ENCODE measurements at regions not wholly inside any gene's neighbourhood (a gene's known extent, or its start where the extent isn't known, plus 50 kb on each side); places are given as distances from the start of the nearest gene placed in this dataset.

- DNase-seq (ENCODE audit: low read depth), result peak; percentile 58
These were observed 611.1 kb downstream of the TBC1D4 start for GRCh38 chr13:74870865-74871264.

GRCh38 chr13:74869846-74870245 is 612.1 kb downstream of the TBC1D4 start:
- peak; percentile 71 for DNase-seq (ENCODE audit: low read depth)

GRCh38 chr13:74868049-74868448 is 613.9 kb downstream of the TBC1D4 start:
- peak; percentile 48 for DNase-seq (ENCODE audit: low read depth)

- DNase-seq (ENCODE audit: low read depth), result peak; percentile 76
These were observed 614.5 kb downstream of the TBC1D4 start for GRCh38 chr13:74867460-74867859.

GRCh38 chr13:74866101-74866500 is 615.9 kb downstream of the TBC1D4 start:
- no peak for DNase-seq (ENCODE audit: low read depth)

- DNase-seq (ENCODE audit: low read depth), result no peak
These were observed 616.3 kb downstream of the TBC1D4 start for GRCh38 chr13:74865656-74866055.

- no peak for DNase-seq (ENCODE audit: low read depth)
These were observed 621.2 kb downstream of the TBC1D4 start for GRCh38 chr13:74860789-74861188.

GRCh38 chr13:74850893-74851292 is 631.1 kb downstream of the TBC1D4 start:
- DNase-seq (ENCODE audit: low read depth), result no peak

- DNase-seq (ENCODE audit: low read depth), result no peak
These were observed 634.0 kb downstream of the TBC1D4 start for GRCh38 chr13:74847966-74848365.

GRCh38 chr13:74845806-74846205 is 636.2 kb downstream of the TBC1D4 start:
- DNase-seq (ENCODE audit: low read depth), result no peak

GRCh38 chr13:74841651-74842050 is 640.3 kb downstream of the TBC1D4 start:
- DNase-seq (ENCODE audit: low read depth), result no peak

- no peak for DNase-seq (ENCODE audit: low read depth)
These were observed 640.8 kb downstream of the TBC1D4 start for GRCh38 chr13:74841123-74841522.

GRCh38 chr13:74839656-74840055 is 642.3 kb downstream of the TBC1D4 start:
- DNase-seq (ENCODE audit: low read depth), result peak; percentile 76

- DNase-seq (ENCODE audit: low read depth), result no peak
These were observed 643.9 kb downstream of the TBC1D4 start for GRCh38 chr13:74838096-74838495.

GRCh38 chr13:74836628-74837027 is 645.3 kb downstream of the TBC1D4 start:
- DNase-seq (ENCODE audit: low read depth), result no peak

- DNase-seq (ENCODE audit: low read depth), result no peak
These were observed 646.4 kb downstream of the TBC1D4 start for GRCh38 chr13:74835579-74835978.

GRCh38 chr13:74825938-74826246 is 656.1 kb downstream of the TBC1D4 start:
- no peak for DNase-seq (ENCODE audit: low read depth)

- peak; percentile 93 for DNase-seq (ENCODE audit: low read depth)
These were observed 656.6 kb downstream of the TBC1D4 start for GRCh38 chr13:74825152-74825937.

- DNase-seq (ENCODE audit: low read depth), result no peak
These were observed 661.2 kb downstream of the TBC1D4 start for GRCh38 chr13:74820809-74821208.

GRCh38 chr13:74819549-74819948 is 662.4 kb downstream of the TBC1D4 start:
- no peak for DNase-seq (ENCODE audit: low read depth)

GRCh38 chr13:74816737-74817136 is 665.2 kb downstream of the TBC1D4 start:
- no peak for DNase-seq (ENCODE audit: low read depth)

GRCh38 chr13:74796157-74796556 is 662.0 kb upstream of the KLF12 start:
- DNase-seq (ENCODE audit: low read depth), result no peak

- no peak for DNase-seq (ENCODE audit: low read depth)
These were observed 661.3 kb upstream of the KLF12 start for GRCh38 chr13:74795526-74795925.

- no peak for DNase-seq (ENCODE audit: low read depth)
These were observed 660.4 kb upstream of the KLF12 start for GRCh38 chr13:74794582-74794981.

Measured in iris pigment epithelial cell (primary cell).